Sigmoid colon (tissue), 6 donors: ENCODE measurements at regions not wholly inside any gene's neighbourhood (a gene's known extent, or its start where the extent isn't known, plus 50 kb on each side); places are given as distances from the start of the nearest gene placed in this dataset.

Experiments used
- DNase-seq: peaks from one replicate; pipeline ENCODE4 v3.0.0-alpha.2; 2019
- H3K27ac ChIP-seq, 4 donors: fragments of 200-600 bp; sonication (generic); one replicate each; pipeline ENCODE4 v1.5.1; 2016 to 2019; ENCODE audit warnings: mild to moderate bottlenecking in 1 of 4
- H3K27me3 ChIP-seq, 3 donors: fragments of 200-600 bp; sonication (generic); one replicate each; pipeline ENCODE4 v1.5.1; 2019; ENCODE audit warnings: mild to moderate bottlenecking in 1 of 3
- H3K36me3 ChIP-seq, 4 donors: fragments of 200-600 bp; sonication (generic); one replicate each; pipeline ENCODE4 v1.5.1; 2016 to 2019
- H3K4me1 ChIP-seq, 4 donors: fragments of 200-600 bp; sonication (generic); one replicate each; pipeline ENCODE4 v1.5.1; 2017 to 2019
- H3K4me3 ChIP-seq, 4 donors: fragments of 200-600 bp; sonication (generic); one replicate each; pipeline ENCODE4 v1.5.1; 2017 to 2019; ENCODE audit warnings: mild to moderate bottlenecking in 2 of 4, moderate library complexity in 1 of 4
- H3K9me3 ChIP-seq, 4 donors: fragments of 200-600 bp in 3 of 4; sonication (generic) in 3 of 4; one replicate each; pipeline versions ENCODE4 v1.5.1 to v1.6.1; 2013 to 2019
- EP300 ChIP-seq, 4 donors: sonication (generic); formaldehyde crosslinking; IDR thresholded peaks; one replicate each; pipeline ENCODE4 v1.6.1; 2017; ENCODE audit warnings: antibody characterized with exemption in 4 of 4
- POLR2A ChIP-seq, 2 donors: fragments of 450-650 bp; IDR thresholded peaks; one replicate each; pipeline ENCODE4 v1.6.1; 2016; ENCODE audit warnings: antibody characterized with exemption in 2 of 2, mild to moderate bottlenecking in 2 of 2, moderate library complexity in 2 of 2
- POLR2AphosphoS5 ChIP-seq, 4 donors: sonication (generic); formaldehyde crosslinking; IDR thresholded peaks; one replicate each; pipeline ENCODE4 v1.6.1; 2017; ENCODE audit warnings: antibody characterized with exemption in 4 of 4
- WGBS, 2 donors: extraction: QIAGEN DNeasy Blood & Tissue Kit; methylation state at CpG; one replicate each; pipeline ENCODE4 v1.1.7; 2013; 5-methylcytosine and 5-hydroxymethylcytosine counted together
- intact Hi-C: fragments of 100-400 bp; cut with DNase I; formaldehyde crosslinking; loops from one replicate; pipeline ENCODE4 v1.15.1; 2023
- TF ChIP-seq, protein P1 (sequence below), 4 experiments: fragments of 450-650 bp in 3 of 4; fragments of 200-600 bp in 1 of 4; IDR thresholded peaks; one replicate each; pipeline ENCODE4 v1.5.1; 2016 to 2019; ENCODE audit warnings: antibody characterized with exemption in 4 of 4, mild to moderate bottlenecking in 3 of 4, moderate library complexity in 2 of 4
- donor health status: healthy with polysubstance abuse.
- donor health status: healthy.

DNA sequence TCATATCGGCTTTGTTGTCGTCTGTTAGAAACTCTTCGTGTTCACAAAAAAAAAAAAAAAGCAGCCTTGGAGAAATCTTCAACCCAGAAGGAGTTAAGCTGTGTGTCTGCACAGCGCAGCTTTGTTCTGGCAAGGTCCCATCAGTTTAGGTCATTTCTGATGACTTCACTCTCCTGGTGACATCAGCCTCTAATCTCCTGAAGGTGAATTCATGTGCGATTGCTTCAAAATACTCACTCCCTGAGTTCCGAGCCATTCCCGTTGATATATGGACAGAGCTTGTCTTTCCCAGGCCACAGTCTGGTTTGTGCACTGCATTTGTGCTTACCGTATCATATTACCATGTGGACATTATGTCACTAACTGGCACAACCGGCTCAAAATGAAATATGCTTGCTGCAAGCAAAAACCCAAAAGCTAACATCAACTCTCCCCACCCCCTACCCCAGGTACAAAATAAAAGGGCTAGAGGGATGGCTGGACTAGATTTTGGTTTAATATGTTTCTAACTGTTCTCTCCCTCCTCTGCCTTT lies 342.4 kb downstream of the KCNRG start:
- H3K4me1 ChIP-seq, result peaks cover 0 to 36% (median 30%) of the 10 kb centered on the region in 4 donors
- TF ChIP-seq POLR2A (IDR thresholded peaks at IDR 0.05) (no peak), POLR2AphosphoS5 (IDR thresholded peaks at IDR 0.05) (peak in 3 of 4 donors; percentile 7 to 27 (median 15)), EP300 (IDR thresholded peaks at IDR 0.05) (no peak)
- TF ChIP-seq, protein P1, sequence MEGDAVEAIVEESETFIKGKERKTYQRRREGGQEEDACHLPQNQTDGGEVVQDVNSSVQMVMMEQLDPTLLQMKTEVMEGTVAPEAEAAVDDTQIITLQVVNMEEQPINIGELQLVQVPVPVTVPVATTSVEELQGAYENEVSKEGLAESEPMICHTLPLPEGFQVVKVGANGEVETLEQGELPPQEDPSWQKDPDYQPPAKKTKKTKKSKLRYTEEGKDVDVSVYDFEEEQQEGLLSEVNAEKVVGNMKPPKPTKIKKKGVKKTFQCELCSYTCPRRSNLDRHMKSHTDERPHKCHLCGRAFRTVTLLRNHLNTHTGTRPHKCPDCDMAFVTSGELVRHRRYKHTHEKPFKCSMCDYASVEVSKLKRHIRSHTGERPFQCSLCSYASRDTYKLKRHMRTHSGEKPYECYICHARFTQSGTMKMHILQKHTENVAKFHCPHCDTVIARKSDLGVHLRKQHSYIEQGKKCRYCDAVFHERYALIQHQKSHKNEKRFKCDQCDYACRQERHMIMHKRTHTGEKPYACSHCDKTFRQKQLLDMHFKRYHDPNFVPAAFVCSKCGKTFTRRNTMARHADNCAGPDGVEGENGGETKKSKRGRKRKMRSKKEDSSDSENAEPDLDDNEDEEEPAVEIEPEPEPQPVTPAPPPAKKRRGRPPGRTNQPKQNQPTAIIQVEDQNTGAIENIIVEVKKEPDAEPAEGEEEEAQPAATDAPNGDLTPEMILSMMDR (IDR thresholded peaks at IDR 0.05), result no peak
- H3K9me3 ChIP-seq, result no peaks in the 10 kb centered on the region
- H3K36me3 ChIP-seq, result no peaks in the 10 kb centered on the region
- intact Hi-C loops, result loop anchor here (5.0 kb wide), 1 partner anchor 170 kb away; no protein-coding TSS in a partner anchor
- no peaks in the 10 kb centered on the region for H3K27me3 ChIP-seq
- no peak overlapping the region for H3K4me3 ChIP-seq
- WGBS, 2 donors, result 30 to 61% methylated on average over 9 of the region's 9 CpGs
- peak; percentile 67 for DNase-seq
- peak overlapping the region; percentile 23 to 78 (median 64) for H3K27ac ChIP-seq

DNA sequence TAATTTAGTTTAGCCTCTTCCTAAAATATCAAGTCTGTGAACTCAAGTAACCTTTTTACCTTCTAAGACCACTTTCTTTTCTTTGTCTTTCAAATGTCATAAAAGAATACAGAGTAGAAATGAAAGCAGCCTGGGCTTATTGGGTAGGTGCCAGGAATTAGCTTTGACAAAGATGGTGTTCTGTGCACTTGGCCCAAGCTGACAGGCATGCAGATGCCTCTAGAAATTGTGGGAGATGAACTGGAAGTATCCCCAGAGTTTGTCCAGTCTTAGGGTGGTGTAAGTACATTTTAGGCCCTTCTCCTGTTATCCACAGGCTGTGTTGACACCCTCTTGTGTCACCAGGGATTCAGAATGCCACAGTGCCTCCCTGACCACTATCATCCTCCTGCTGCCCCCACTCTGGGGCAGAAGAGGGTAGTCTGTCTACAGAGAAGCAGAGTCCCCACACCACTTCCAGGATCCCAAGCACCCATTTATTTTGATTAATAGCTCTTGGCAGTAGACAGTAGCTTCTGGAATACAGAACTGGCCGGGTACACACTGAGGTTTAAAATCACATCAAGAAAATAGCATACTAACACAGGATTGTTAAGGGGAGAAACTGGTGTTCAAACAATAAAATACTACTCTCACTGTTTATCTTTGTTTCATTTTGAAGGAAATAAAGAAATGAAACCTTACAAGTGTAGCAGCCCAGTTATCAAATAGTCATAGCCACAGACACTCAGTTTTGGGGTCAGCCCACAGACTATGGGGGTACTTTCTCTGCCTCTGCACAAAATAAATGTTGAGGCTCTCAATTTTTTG lies 343.2 kb downstream of the KCNRG start:
- H3K27me3 ChIP-seq, result no peaks in the 10 kb centered on the region
- TF ChIP-seq, protein P1 (IDR thresholded peaks at IDR 0.05), result no peak
- TF ChIP-seq POLR2AphosphoS5 (IDR thresholded peaks at IDR 0.05) (no peak), EP300 (IDR thresholded peaks at IDR 0.05) (no peak), POLR2A (IDR thresholded peaks at IDR 0.05) (no peak)
- intact Hi-C loops, result loop anchor here (5.0 kb wide), 1 partner anchor 169 kb away; no protein-coding TSS in a partner anchor
- H3K4me1 ChIP-seq, result peaks cover 0 to 36% (median 30%) of the 10 kb centered on the region in 4 donors
- no peak for DNase-seq
- WGBS, 2 donors, result 34 to 59% methylated on average over 1 of the region's 1 CpG
- no peak overlapping the region for H3K4me3 ChIP-seq
- H3K36me3 ChIP-seq, result no peaks in the 10 kb centered on the region
- peak overlapping the region; percentile 23 to 78 (median 64) for H3K27ac ChIP-seq
- no peaks in the 10 kb centered on the region for H3K9me3 ChIP-seq

DNA sequence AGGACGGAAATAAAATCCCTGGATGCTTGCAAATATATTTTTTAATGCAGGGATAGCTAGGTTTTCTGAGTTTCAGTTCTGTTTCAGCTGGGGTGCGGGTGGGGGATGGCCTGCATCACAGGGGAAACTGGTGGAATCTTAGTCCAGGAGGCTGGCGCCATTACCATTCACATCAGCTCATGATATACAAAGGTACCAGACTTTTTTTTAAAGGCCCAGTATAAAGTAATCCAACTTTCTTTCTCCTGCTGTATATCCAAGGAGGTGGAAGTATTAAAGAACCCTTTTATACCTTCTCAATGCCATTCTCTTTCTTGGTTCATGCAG lies 343.8 kb downstream of the KCNRG start:
- no peaks in the 10 kb centered on the region for H3K27me3 ChIP-seq
- H3K4me3 ChIP-seq, result no peak overlapping the region
- 83 to 91% methylated on average over 3 of the region's 3 CpGs for WGBS, 2 donors
- TF ChIP-seq, protein P1 (IDR thresholded peaks at IDR 0.05), result no peak
- TF ChIP-seq POLR2AphosphoS5 (IDR thresholded peaks at IDR 0.05) (no peak), EP300 (IDR thresholded peaks at IDR 0.05) (no peak), POLR2A (IDR thresholded peaks at IDR 0.05) (no peak)
- peaks cover 0 to 32% (median 28%) of the 10 kb centered on the region in 4 donors for H3K4me1 ChIP-seq
- no peaks in the 10 kb centered on the region for H3K36me3 ChIP-seq
- H3K27ac ChIP-seq, result peak overlapping the region in 3 of 4 donors; percentile 62 to 78 (median 67)
- no peak for DNase-seq
- intact Hi-C loops, result loop anchor here (5.0 kb wide), 1 partner anchor 168 kb away; no protein-coding TSS in a partner anchor
- no peaks in the 10 kb centered on the region for H3K9me3 ChIP-seq

DNA sequence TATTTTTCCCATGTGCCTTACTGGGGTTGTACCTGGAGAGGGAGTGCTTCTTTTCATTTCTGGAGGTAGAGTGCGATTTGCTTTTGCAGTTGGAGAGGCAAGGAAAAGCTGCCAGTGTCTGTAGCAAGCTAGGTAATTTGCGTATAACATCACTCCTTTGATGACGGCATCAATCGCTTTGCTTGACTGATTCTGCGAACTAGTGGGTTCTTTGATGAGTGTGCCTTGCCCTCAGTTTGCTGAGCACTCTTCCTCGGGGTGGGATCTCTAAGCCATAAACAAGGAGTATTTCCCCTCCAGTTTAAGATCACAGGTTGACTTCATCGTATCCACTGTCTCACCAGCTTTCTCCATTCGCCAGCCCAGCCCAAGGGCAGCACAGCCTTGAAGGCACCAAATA lies 344.5 kb downstream of the KCNRG start:
- TF ChIP-seq POLR2A (IDR thresholded peaks at IDR 0.05) (no peak), EP300 (IDR thresholded peaks at IDR 0.05) (no peak), POLR2AphosphoS5 (IDR thresholded peaks at IDR 0.05) (no peak)
- TF ChIP-seq, protein P1 (IDR thresholded peaks at IDR 0.05), result no peak
- H3K27ac ChIP-seq, result no peak overlapping the region
- intact Hi-C loops, result loop anchor here (5.0 kb wide), 1 partner anchor 168 kb away; no protein-coding TSS in a partner anchor
- no peaks in the 10 kb centered on the region for H3K27me3 ChIP-seq
- H3K4me1 ChIP-seq, result peaks cover 0 to 30% (median 27%) of the 10 kb centered on the region in 4 donors
- H3K4me3 ChIP-seq, result no peak overlapping the region
- WGBS, 2 donors, result 79 to 90% methylated on average over 8 of the region's 8 CpGs
- no peaks in the 10 kb centered on the region for H3K36me3 ChIP-seq
- no peak for DNase-seq
- no peaks in the 10 kb centered on the region for H3K9me3 ChIP-seq
